ENCODE measurements at regions not wholly inside any gene's neighbourhood (a gene's known extent, or its start where the extent isn't known, plus 50 kb on each side); places are given as distances from the start of the nearest gene placed in this dataset.

- no peaks in the 10 kb centered on the region for H3K4me1 ChIP-seq (ENCODE audit: low read length)
- no peaks in the 10 kb centered on the region for H3K79me2 ChIP-seq (ENCODE audit: low read length)
- H3K9me3 ChIP-seq (ENCODE audit: insufficient read depth, low read length) = no peaks in the 10 kb centered on the region
- no peaks in the 10 kb centered on the region for H3K27me3 ChIP-seq (ENCODE audit: low read depth, low read length)
- no peak for TF ChIP-seq EZH2phosphoT487 (IDR thresholded peaks at IDR 0.05; ENCODE audit: low read depth)
- TF ChIP-seq CTCF (IDR thresholded peaks at IDR 0.05; ENCODE audit: low read depth, low read length) = no peak
- no peak overlapping the region for H3K9ac ChIP-seq (ENCODE audit: low read length)
- H3K4me3 ChIP-seq (ENCODE audit: low read length) = no peak overlapping the region
- no peaks in the 10 kb centered on the region for H3K36me3 ChIP-seq (replicated peaks; ENCODE audit: low read depth, low read length)
- H3K4me2 ChIP-seq (ENCODE audit: low read length) = no peak overlapping the region
- no peaks in the 10 kb centered on the region for H4K20me1 ChIP-seq (ENCODE audit: insufficient read depth, low read length)
- H3K27ac ChIP-seq (ENCODE audit: low read length) = no peak overlapping the region
- no peak overlapping the region for H2AFZ ChIP-seq (ENCODE audit: low read depth, low read length)
These were observed 359.3 kb downstream of the LRRC70 start for GRCh38 chr5:62937661-62938558.

GRCh38 chr5:62935660-62936059, 357.0 kb downstream of the LRRC70 start:
- Histone ChIP-seq H3K27ac (ENCODE audit: low read length) (no peak overlapping the region), H3K27me3 (ENCODE audit: low read depth, low read length) (no peaks in the 10 kb centered on the region), H3K9me3 (ENCODE audit: insufficient read depth, low read length) (no peaks in the 10 kb centered on the region)

GRCh38 chr5:62934319-62934718, 355.7 kb downstream of the LRRC70 start:
- TF ChIP-seq CTCF (IDR thresholded peaks at IDR 0.05; ENCODE audit: low read depth, low read length) (no peak), EZH2phosphoT487 (IDR thresholded peaks at IDR 0.05; ENCODE audit: low read depth) (no peak)
- H3K36me3 ChIP-seq (replicated peaks; ENCODE audit: low read depth, low read length) = no peaks in the 10 kb centered on the region
- H3K9me3 ChIP-seq (ENCODE audit: insufficient read depth, low read length) = no peaks in the 10 kb centered on the region
- no peak overlapping the region for H3K27ac ChIP-seq (ENCODE audit: low read length)
- H4K20me1 ChIP-seq (ENCODE audit: insufficient read depth, low read length) = no peaks in the 10 kb centered on the region
- no peaks in the 10 kb centered on the region for H3K4me1 ChIP-seq (ENCODE audit: low read length)
- H3K4me2 ChIP-seq (ENCODE audit: low read length) = no peak overlapping the region
- H3K4me3 ChIP-seq (ENCODE audit: low read length) = no peak overlapping the region
- no peaks in the 10 kb centered on the region for H3K27me3 ChIP-seq (ENCODE audit: low read depth, low read length)
- no peak overlapping the region for H3K9ac ChIP-seq (ENCODE audit: low read length)
- no peaks in the 10 kb centered on the region for H3K79me2 ChIP-seq (ENCODE audit: low read length)
- no peak overlapping the region for H2AFZ ChIP-seq (ENCODE audit: low read depth, low read length)

More at GRCh38 chr5:62935660-62936059, 357.0 kb downstream of the LRRC70 start:
- H3K79me2 ChIP-seq (ENCODE audit: low read length) = no peaks in the 10 kb centered on the region
- no peak overlapping the region for H3K9ac ChIP-seq (ENCODE audit: low read length)
- H3K36me3 ChIP-seq (replicated peaks; ENCODE audit: low read depth, low read length) = no peaks in the 10 kb centered on the region
- TF ChIP-seq CTCF (IDR thresholded peaks at IDR 0.05; ENCODE audit: low read depth, low read length) (no peak), EZH2phosphoT487 (IDR thresholded peaks at IDR 0.05; ENCODE audit: low read depth) (no peak)
- H4K20me1 ChIP-seq (ENCODE audit: insufficient read depth, low read length) = no peaks in the 10 kb centered on the region
- no peak overlapping the region for H3K4me2 ChIP-seq (ENCODE audit: low read length)
- no peaks in the 10 kb centered on the region for H3K4me1 ChIP-seq (ENCODE audit: low read length)
- H3K4me3 ChIP-seq (ENCODE audit: low read length) = no peak overlapping the region
- H2AFZ ChIP-seq (ENCODE audit: low read depth, low read length) = no peak overlapping the region

- H3K27ac ChIP-seq (ENCODE audit: low read length) = no peak overlapping the region
- H2AFZ ChIP-seq (ENCODE audit: low read depth, low read length) = no peak overlapping the region
- H3K36me3 ChIP-seq (replicated peaks; ENCODE audit: low read depth, low read length) = no peaks in the 10 kb centered on the region
- H3K27me3 ChIP-seq (ENCODE audit: low read depth, low read length) = no peaks in the 10 kb centered on the region
- TF ChIP-seq CTCF (IDR thresholded peaks at IDR 0.05; ENCODE audit: low read depth, low read length) = no peak
- no peak for TF ChIP-seq EZH2phosphoT487 (IDR thresholded peaks at IDR 0.05; ENCODE audit: low read depth)
- no peak overlapping the region for H3K9ac ChIP-seq (ENCODE audit: low read length)
- no peaks in the 10 kb centered on the region for H3K4me1 ChIP-seq (ENCODE audit: low read length)
- no peaks in the 10 kb centered on the region for H3K79me2 ChIP-seq (ENCODE audit: low read length)
- H4K20me1 ChIP-seq (ENCODE audit: insufficient read depth, low read length) = no peaks in the 10 kb centered on the region
- H3K4me3 ChIP-seq (ENCODE audit: low read length) = no peak overlapping the region
- H3K4me2 ChIP-seq (ENCODE audit: low read length) = no peak overlapping the region
- no peaks in the 10 kb centered on the region for H3K9me3 ChIP-seq (ENCODE audit: insufficient read depth, low read length)
These were observed 354.6 kb downstream of the LRRC70 start for GRCh38 chr5:62933261-62933660.
